ENCODE measurements at regions not wholly inside any gene's neighbourhood (a gene's known extent, or its start where the extent isn't known, plus 50 kb on each side); places are given as distances from the start of the nearest gene placed in this dataset.

GRCh38 chr18:70459731-70460130, 170.9 kb downstream of the SOCS6 start:
- Histone ChIP-seq H2BK5ac (ENCODE audit: low read depth, low read length, poor library complexity) (no peak overlapping the region), H3K4me2 (ENCODE audit: low read length) (no peak overlapping the region), H3K9me3 (ENCODE audit: insufficient read depth, low read depth, low read length) (no peaks in the 10 kb centered on the region), H3K4me3 (ENCODE audit: low read depth, low read length) (no peak overlapping the region), H4K91ac (ENCODE audit: low read depth, low read length) (no peak overlapping the region), H3K27me3 (ENCODE audit: insufficient read depth, low read length) (no peaks in the 10 kb centered on the region), H3K23ac (ENCODE audit: low read length) (no peak overlapping the region), H3K4ac (ENCODE audit: low read depth, low read length) (no peak overlapping the region), H3K27ac (ENCODE audit: low read depth, low read length) (no peak overlapping the region), H3K18ac (ENCODE audit: low read length) (no peak overlapping the region), H3K79me2 (ENCODE audit: control insufficient read depth, insufficient read depth, low read length, poor library complexity) (no peaks in the 10 kb centered on the region), H2BK12ac (ENCODE audit: low read length) (no peak overlapping the region), H4K12ac (ENCODE audit: low read depth, low read length) (no peak overlapping the region), H3K14ac (ENCODE audit: low read length) (no peak overlapping the region), H2BK120ac (ENCODE audit: insufficient read depth, low read length, poor library complexity) (no peak overlapping the region), H3K36me3 (ENCODE audit: control insufficient read depth in 1 of 2, insufficient read depth in 2 of 2, low read length in 2 of 2) (no peaks in the 10 kb centered on the region), H3K4me1 (ENCODE audit: control insufficient read depth in 1 of 2, insufficient read depth in 2 of 2, low read length in 2 of 2) (peaks cover 0 to 2% of the 10 kb centered on the region in 2 experiments), H3K9ac (ENCODE audit: low read length) (no peak overlapping the region), H3K79me1 (ENCODE audit: low read length) (no peaks in the 10 kb centered on the region), H2AK5ac (ENCODE audit: low read length) (no peak overlapping the region), H4K8ac (ENCODE audit: low read depth, low read length) (no peak overlapping the region), H2AFZ (ENCODE audit: insufficient read depth, low read length, poor library complexity) (no peak overlapping the region)
- DNase-seq, result no peak
- WGBS (ENCODE audit: extremely low coverage, insufficient coverage, insufficient read length), result no CpG with 5 or more reads among the region's 5 CpGs

- no peaks in the 10 kb centered on the region for H3K27me3 ChIP-seq (ENCODE audit: insufficient read depth, low read length)
- no peaks in the 10 kb centered on the region for H3K9me3 ChIP-seq (ENCODE audit: insufficient read depth, low read depth, low read length)
- H3K4ac ChIP-seq (ENCODE audit: low read depth, low read length), result no peak overlapping the region
- no peak overlapping the region for H3K23ac ChIP-seq (ENCODE audit: low read length)
- peaks cover 0 to 2% of the 10 kb centered on the region in 2 experiments for H3K4me1 ChIP-seq (ENCODE audit: control insufficient read depth in 1 of 2, insufficient read depth in 2 of 2, low read length in 2 of 2)
- no peak overlapping the region for H3K4me2 ChIP-seq (ENCODE audit: low read length)
- WGBS (ENCODE audit: extremely low coverage, insufficient coverage, insufficient read length), result no CpG with 5 or more reads among the region's 4 CpGs
- no peak overlapping the region for H2AK5ac ChIP-seq (ENCODE audit: low read length)
- H4K8ac ChIP-seq (ENCODE audit: low read depth, low read length), result no peak overlapping the region
- H3K4me3 ChIP-seq (ENCODE audit: low read depth, low read length), result no peak overlapping the region
- no peaks in the 10 kb centered on the region for H3K79me1 ChIP-seq (ENCODE audit: low read length)
- H4K12ac ChIP-seq (ENCODE audit: low read depth, low read length), result no peak overlapping the region
- H3K79me2 ChIP-seq (ENCODE audit: control insufficient read depth, insufficient read depth, low read length, poor library complexity), result no peaks in the 10 kb centered on the region
- no peak overlapping the region for H2AFZ ChIP-seq (ENCODE audit: insufficient read depth, low read length, poor library complexity)
- no peak overlapping the region for H2BK120ac ChIP-seq (ENCODE audit: insufficient read depth, low read length, poor library complexity)
- no peak overlapping the region for H4K91ac ChIP-seq (ENCODE audit: low read depth, low read length)
- no peak for DNase-seq
- no peaks in the 10 kb centered on the region for H3K36me3 ChIP-seq (ENCODE audit: control insufficient read depth in 1 of 2, insufficient read depth in 2 of 2, low read length in 2 of 2)
- no peak overlapping the region for H3K14ac ChIP-seq (ENCODE audit: low read length)
- no peak overlapping the region for H3K9ac ChIP-seq (ENCODE audit: low read length)
- H2BK5ac ChIP-seq (ENCODE audit: low read depth, low read length, poor library complexity), result no peak overlapping the region
- H2BK12ac ChIP-seq (ENCODE audit: low read length), result no peak overlapping the region
- H3K27ac ChIP-seq (ENCODE audit: low read depth, low read length), result no peak overlapping the region
- H3K18ac ChIP-seq (ENCODE audit: low read length), result no peak overlapping the region
These were observed 170.4 kb downstream of the SOCS6 start for GRCh38 chr18:70459251-70459650.

GRCh38 chr18:70457788-70458187, 168.9 kb downstream of the SOCS6 start:
- H3K9me3 ChIP-seq (ENCODE audit: insufficient read depth, low read depth, low read length), result no peaks in the 10 kb centered on the region
- H4K12ac ChIP-seq (ENCODE audit: low read depth, low read length), result no peak overlapping the region
- H3K4me1 ChIP-seq (ENCODE audit: control insufficient read depth in 1 of 2, insufficient read depth in 2 of 2, low read length in 2 of 2), result peaks cover 0 to 2% of the 10 kb centered on the region in 2 experiments
- no peak overlapping the region for H3K14ac ChIP-seq (ENCODE audit: low read length)
- no peak overlapping the region for H3K27ac ChIP-seq (ENCODE audit: low read depth, low read length)
- no peak overlapping the region for H3K23ac ChIP-seq (ENCODE audit: low read length)
- H3K18ac ChIP-seq (ENCODE audit: low read length), result no peak overlapping the region
- H4K8ac ChIP-seq (ENCODE audit: low read depth, low read length), result no peak overlapping the region
- H2AFZ ChIP-seq (ENCODE audit: insufficient read depth, low read length, poor library complexity), result no peak overlapping the region
- no CpG with 5 or more reads among the region's 3 CpGs for WGBS (ENCODE audit: extremely low coverage, insufficient coverage, insufficient read length)
- no peaks in the 10 kb centered on the region for H3K79me2 ChIP-seq (ENCODE audit: control insufficient read depth, insufficient read depth, low read length, poor library complexity)
- H3K79me1 ChIP-seq (ENCODE audit: low read length), result no peaks in the 10 kb centered on the region
- H4K91ac ChIP-seq (ENCODE audit: low read depth, low read length), result no peak overlapping the region
- no peak overlapping the region for H2BK5ac ChIP-seq (ENCODE audit: low read depth, low read length, poor library complexity)
- no peak overlapping the region for H2BK12ac ChIP-seq (ENCODE audit: low read length)
- H2BK120ac ChIP-seq (ENCODE audit: insufficient read depth, low read length, poor library complexity), result no peak overlapping the region
- H3K9ac ChIP-seq (ENCODE audit: low read length), result no peak overlapping the region
- no peaks in the 10 kb centered on the region for H3K36me3 ChIP-seq (ENCODE audit: control insufficient read depth in 1 of 2, insufficient read depth in 2 of 2, low read length in 2 of 2)
- DNase-seq, result no peak
- H3K4me2 ChIP-seq (ENCODE audit: low read length), result no peak overlapping the region
- H3K4me3 ChIP-seq (ENCODE audit: low read depth, low read length), result no peak overlapping the region
- H3K27me3 ChIP-seq (ENCODE audit: insufficient read depth, low read length), result no peaks in the 10 kb centered on the region
- H2AK5ac ChIP-seq (ENCODE audit: low read length), result no peak overlapping the region
- H3K4ac ChIP-seq (ENCODE audit: low read depth, low read length), result no peak overlapping the region

GRCh38 chr18:70457223-70457622, 168.4 kb downstream of the SOCS6 start:
- Histone ChIP-seq H3K9ac (ENCODE audit: low read length) (no peak overlapping the region), H4K12ac (ENCODE audit: low read depth, low read length) (no peak overlapping the region), H3K27me3 (ENCODE audit: insufficient read depth, low read length) (no peaks in the 10 kb centered on the region), H4K91ac (ENCODE audit: low read depth, low read length) (no peak overlapping the region), H2AFZ (ENCODE audit: insufficient read depth, low read length, poor library complexity) (no peak overlapping the region), H3K9me3 (ENCODE audit: insufficient read depth, low read depth, low read length) (no peaks in the 10 kb centered on the region), H3K4me3 (ENCODE audit: low read depth, low read length) (no peak overlapping the region), H3K4me2 (ENCODE audit: low read length) (no peak overlapping the region), H2BK5ac (ENCODE audit: low read depth, low read length, poor library complexity) (no peak overlapping the region), H3K4me1 (ENCODE audit: control insufficient read depth in 1 of 2, insufficient read depth in 2 of 2, low read length in 2 of 2) (peaks cover 0 to 2% of the 10 kb centered on the region in 2 experiments), H2BK120ac (ENCODE audit: insufficient read depth, low read length, poor library complexity) (no peak overlapping the region), H2BK12ac (ENCODE audit: low read length) (no peak overlapping the region), H3K23ac (ENCODE audit: low read length) (no peak overlapping the region), H3K18ac (ENCODE audit: low read length) (no peak overlapping the region), H3K4ac (ENCODE audit: low read depth, low read length) (no peak overlapping the region), H3K14ac (ENCODE audit: low read length) (no peak overlapping the region), H4K8ac (ENCODE audit: low read depth, low read length) (no peak overlapping the region), H2AK5ac (ENCODE audit: low read length) (no peak overlapping the region), H3K27ac (ENCODE audit: low read depth, low read length) (no peak overlapping the region), H3K79me1 (ENCODE audit: low read length) (no peaks in the 10 kb centered on the region), H3K79me2 (ENCODE audit: control insufficient read depth, insufficient read depth, low read length, poor library complexity) (no peaks in the 10 kb centered on the region), H3K36me3 (ENCODE audit: control insufficient read depth in 1 of 2, insufficient read depth in 2 of 2, low read length in 2 of 2) (no peaks in the 10 kb centered on the region)
- no peak for DNase-seq
- WGBS (ENCODE audit: extremely low coverage, insufficient coverage, insufficient read length), result no CpG with 5 or more reads among the region's 3 CpGs
